ENCODE measurements at regions not wholly inside any gene's neighbourhood (a gene's known extent, or its start where the extent isn't known, plus 50 kb on each side); places are given as distances from the start of the nearest gene placed in this dataset.
"Not testable (repeated sequence)": the region's sequence is repeated elsewhere in the genome, so short reads cannot be mapped to it uniquely, and the experiment has no call there.

DNA sequence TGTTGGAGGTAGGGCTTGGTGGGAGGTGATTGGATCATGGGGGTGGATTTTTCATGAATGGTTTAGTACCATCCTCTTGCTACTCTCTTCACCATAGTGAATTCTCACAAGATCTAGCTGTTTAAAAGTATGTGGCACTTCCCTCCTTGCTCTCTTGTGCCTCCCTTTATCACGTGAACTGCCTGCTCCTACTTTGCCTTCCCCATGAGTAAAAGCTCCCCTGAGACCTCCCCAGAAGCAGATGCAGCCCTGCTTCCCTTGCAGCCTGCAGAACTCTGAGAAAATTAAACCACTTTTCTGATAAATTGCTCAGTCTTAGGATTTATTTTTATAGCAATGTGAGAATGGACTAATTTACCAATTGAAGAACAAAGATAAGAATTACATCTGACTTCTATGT lies 223.1 kb downstream of the RNF144A start:
- Histone ChIP-seq H3K36me3 (ENCODE audit: control insufficient read depth, insufficient read depth, low read length) (no peaks in the 10 kb centered on the region), H3K9me3 (replicated peaks; ENCODE audit: control insufficient read depth, low read depth, low read length) (no peaks in the 10 kb centered on the region), H3K4me3 (ENCODE audit: low read length) (no peak overlapping the region), H3K4me1 (ENCODE audit: control insufficient read depth, insufficient read depth, low read length) (no peaks in the 10 kb centered on the region), H3K27ac (ENCODE audit: low read length) (no peak overlapping the region), H3K27me3 (ENCODE audit: control insufficient read depth, insufficient read depth, low read length) (no peaks in the 10 kb centered on the region)
- no peak for DNase-seq
- 67% methylated on average over 1 of the region's 1 CpG for WGBS (ENCODE audit: insufficient coverage)

DNA sequence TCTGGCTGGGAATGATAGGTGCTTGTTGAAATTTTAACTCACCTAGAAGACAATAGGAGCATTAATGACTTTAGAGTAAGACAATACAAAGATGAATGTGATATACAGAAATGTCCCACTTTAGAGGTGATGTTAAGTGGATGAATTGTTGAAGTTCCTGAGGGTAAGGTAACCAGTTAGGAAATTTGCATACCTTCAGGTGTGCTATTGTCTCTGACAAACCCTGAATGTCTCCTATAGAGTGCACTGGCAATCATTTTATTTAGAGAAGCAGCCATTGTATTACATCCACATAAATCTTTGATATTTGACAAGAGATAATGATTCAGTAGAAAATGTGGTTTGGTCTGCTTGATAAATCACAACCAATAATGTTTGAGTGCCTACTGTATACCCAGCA lies 228.5 kb downstream of the RNF144A start:
- H3K9me3 ChIP-seq (replicated peaks; ENCODE audit: control insufficient read depth, low read depth, low read length), result no peaks in the 10 kb centered on the region
- DNase-seq, result no peak
- no peaks in the 10 kb centered on the region for H3K4me1 ChIP-seq (ENCODE audit: control insufficient read depth, insufficient read depth, low read length)
- H3K27ac ChIP-seq (ENCODE audit: low read length), result no peak overlapping the region
- H3K4me3 ChIP-seq (ENCODE audit: low read length), result no peak overlapping the region
- no peaks in the 10 kb centered on the region for H3K36me3 ChIP-seq (ENCODE audit: control insufficient read depth, insufficient read depth, low read length)
- no peaks in the 10 kb centered on the region for H3K27me3 ChIP-seq (ENCODE audit: control insufficient read depth, insufficient read depth, low read length)

DNA sequence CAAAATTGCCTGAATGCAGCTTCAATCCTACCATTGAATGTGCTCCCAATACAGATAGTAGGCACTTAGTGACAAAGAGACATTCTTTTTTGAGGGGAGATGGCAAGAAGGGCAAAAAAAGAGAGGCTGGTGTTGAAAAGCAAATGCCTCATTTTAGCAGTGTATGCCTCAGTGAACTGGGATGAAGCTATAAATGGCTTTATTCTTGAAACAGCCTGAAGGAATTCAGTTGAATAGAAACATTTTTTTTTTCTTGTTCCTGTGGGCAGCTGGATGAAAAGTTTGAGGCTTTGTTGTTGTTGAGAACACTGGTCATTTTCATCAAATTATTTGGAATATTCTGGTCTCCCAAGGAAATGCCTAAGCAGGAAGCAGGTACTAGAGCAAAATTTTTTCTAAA lies 228.9 kb downstream of the RNF144A start:
- Histone ChIP-seq H3K27ac (ENCODE audit: low read length) (no peak overlapping the region), H3K36me3 (ENCODE audit: control insufficient read depth, insufficient read depth, low read length) (no peaks in the 10 kb centered on the region), H3K4me1 (ENCODE audit: control insufficient read depth, insufficient read depth, low read length) (no peaks in the 10 kb centered on the region), H3K27me3 (ENCODE audit: control insufficient read depth, insufficient read depth, low read length) (no peaks in the 10 kb centered on the region), H3K9me3 (replicated peaks; ENCODE audit: control insufficient read depth, low read depth, low read length) (no peaks in the 10 kb centered on the region), H3K4me3 (ENCODE audit: low read length) (no peak overlapping the region)
- DNase-seq, result no peak

DNA sequence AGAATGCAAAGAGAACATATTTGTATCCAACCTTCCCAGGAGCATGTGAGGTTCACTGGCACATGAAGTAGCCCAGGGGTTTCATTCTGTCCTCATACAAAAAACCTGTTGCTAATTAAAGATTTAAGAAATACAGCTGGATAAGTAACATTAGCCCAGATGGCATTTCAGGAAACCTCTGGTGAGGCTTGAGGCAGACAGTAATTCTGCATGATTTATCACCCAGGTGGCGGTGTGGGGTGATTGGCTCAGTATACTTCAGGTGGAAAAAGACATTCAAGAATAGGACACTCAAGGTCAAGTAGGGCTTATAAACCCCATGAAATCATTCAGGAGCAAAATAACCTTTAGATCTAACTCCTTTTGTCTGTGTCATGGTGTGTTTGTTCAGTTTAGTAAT lies 237.4 kb downstream of the RNF144A start:
- Histone ChIP-seq H3K4me1 (ENCODE audit: control insufficient read depth, insufficient read depth, low read length) (no peaks in the 10 kb centered on the region), H3K9me3 (replicated peaks; ENCODE audit: control insufficient read depth, low read depth, low read length) (no peaks in the 10 kb centered on the region), H3K36me3 (ENCODE audit: control insufficient read depth, insufficient read depth, low read length) (no peaks in the 10 kb centered on the region), H3K27me3 (ENCODE audit: control insufficient read depth, insufficient read depth, low read length) (no peaks in the 10 kb centered on the region), H3K27ac (ENCODE audit: low read length) (no peak overlapping the region), H3K4me3 (ENCODE audit: low read length) (no peak overlapping the region)
- no peak for DNase-seq
- no CpG with 5 or more reads among the region's 1 CpG for WGBS (ENCODE audit: insufficient coverage)

DNA sequence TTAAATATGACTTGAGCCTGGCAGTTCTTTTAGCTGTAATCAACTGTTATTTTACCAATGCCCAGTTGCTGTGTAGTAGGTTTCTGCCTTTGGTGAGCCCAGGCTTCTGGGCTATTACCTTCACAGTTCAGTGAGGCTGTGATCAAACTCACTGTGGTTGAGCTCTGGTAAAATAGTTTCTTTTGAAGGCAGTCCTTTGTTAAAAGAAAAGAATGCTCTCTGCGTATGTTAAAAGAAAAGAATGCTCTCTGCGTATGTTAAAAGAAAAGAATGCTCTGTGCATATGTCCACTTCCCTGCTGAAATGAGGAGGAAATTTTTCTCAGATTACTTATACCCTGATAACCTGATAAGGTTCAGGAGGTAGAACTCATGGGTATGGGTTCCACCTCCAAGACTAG lies 244.3 kb downstream of the RNF144A start:
- Histone ChIP-seq H3K4me3 (ENCODE audit: low read length) (no peak overlapping the region), H3K27me3 (ENCODE audit: control insufficient read depth, insufficient read depth, low read length) (no peaks in the 10 kb centered on the region), H3K36me3 (ENCODE audit: control insufficient read depth, insufficient read depth, low read length) (no peaks in the 10 kb centered on the region), H3K9me3 (replicated peaks; ENCODE audit: control insufficient read depth, low read depth, low read length) (no peaks in the 10 kb centered on the region), H3K4me1 (ENCODE audit: control insufficient read depth, insufficient read depth, low read length) (no peaks in the 10 kb centered on the region), H3K27ac (ENCODE audit: low read length) (no peak overlapping the region)
- WGBS (ENCODE audit: insufficient coverage), result no CpG with 5 or more reads among the region's 2 CpGs
- DNase-seq, result no peak

DNA sequence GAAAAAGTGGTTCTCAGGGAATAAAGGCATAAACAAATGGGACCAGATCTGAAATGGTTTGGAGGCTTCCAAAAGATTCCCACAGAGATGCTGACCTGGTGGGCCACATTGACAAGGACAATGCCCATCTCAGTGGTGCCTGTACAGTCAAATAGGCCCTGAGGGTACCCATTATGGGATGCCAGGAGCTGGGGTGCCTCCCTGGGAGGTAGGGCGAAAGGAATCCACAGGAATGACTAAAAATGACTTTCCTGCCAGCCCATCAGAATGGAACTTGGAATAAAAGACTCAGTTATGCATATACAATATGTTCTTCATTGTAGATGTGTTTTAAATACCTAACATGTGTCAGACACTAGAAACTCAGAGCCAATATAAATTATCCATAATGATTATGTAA lies 248.5 kb downstream of the RNF144A start:
- H3K4me1 ChIP-seq (ENCODE audit: control insufficient read depth, insufficient read depth, low read length), result no peaks in the 10 kb centered on the region
- DNase-seq, result no peak
- H3K9me3 ChIP-seq (replicated peaks; ENCODE audit: control insufficient read depth, low read depth, low read length), result no peaks in the 10 kb centered on the region
- H3K36me3 ChIP-seq (ENCODE audit: control insufficient read depth, insufficient read depth, low read length), result no peaks in the 10 kb centered on the region
- no peak overlapping the region for H3K4me3 ChIP-seq (ENCODE audit: low read length)
- WGBS (ENCODE audit: insufficient coverage), result no CpG with 5 or more reads among the region's 1 CpG
- no peak overlapping the region for H3K27ac ChIP-seq (ENCODE audit: low read length)
- H3K27me3 ChIP-seq (ENCODE audit: control insufficient read depth, insufficient read depth, low read length), result no peaks in the 10 kb centered on the region

DNA sequence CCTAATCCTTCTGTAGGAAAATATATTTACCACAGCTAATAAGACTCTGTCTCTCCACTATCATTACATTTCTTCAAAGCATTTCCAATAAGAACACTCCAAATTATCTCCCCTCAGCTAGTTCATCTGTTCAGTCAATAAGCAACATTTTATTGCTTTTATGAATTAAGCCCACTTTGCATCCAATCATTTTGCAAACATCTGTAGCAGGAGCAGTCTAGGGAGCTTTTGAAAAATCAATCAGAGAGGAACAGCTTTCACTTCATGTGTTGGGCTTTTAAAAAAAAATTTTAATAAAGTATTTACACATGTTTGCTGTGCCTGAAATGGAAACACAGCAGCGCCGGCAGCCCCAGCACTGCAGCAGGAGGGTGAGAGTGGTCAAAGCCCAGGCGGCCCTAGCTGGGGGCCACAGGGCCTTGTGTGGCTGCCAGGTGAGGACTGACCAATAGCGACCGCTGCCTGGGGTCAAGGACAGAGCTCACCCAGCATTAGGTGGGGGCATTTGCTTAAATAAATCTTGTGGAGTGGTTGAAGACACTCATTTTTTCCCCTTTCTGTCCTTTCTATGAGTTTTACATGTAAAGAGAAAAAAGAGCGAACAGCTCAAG lies 250.7 kb downstream of the RNF144A start:
- H3K9me3 ChIP-seq (replicated peaks; ENCODE audit: control insufficient read depth, low read depth, low read length), result no peaks in the 10 kb centered on the region
- no peak overlapping the region for H3K27ac ChIP-seq (ENCODE audit: low read length)
- 61% methylated on average over 3 of the region's 6 CpGs for WGBS (ENCODE audit: insufficient coverage)
- no peaks in the 10 kb centered on the region for H3K27me3 ChIP-seq (ENCODE audit: control insufficient read depth, insufficient read depth, low read length)
- DNase-seq, result no peak
- H3K36me3 ChIP-seq (ENCODE audit: control insufficient read depth, insufficient read depth, low read length), result no peaks in the 10 kb centered on the region
- no peak overlapping the region for H3K4me3 ChIP-seq (ENCODE audit: low read length)
- no peaks in the 10 kb centered on the region for H3K4me1 ChIP-seq (ENCODE audit: control insufficient read depth, insufficient read depth, low read length)

DNA sequence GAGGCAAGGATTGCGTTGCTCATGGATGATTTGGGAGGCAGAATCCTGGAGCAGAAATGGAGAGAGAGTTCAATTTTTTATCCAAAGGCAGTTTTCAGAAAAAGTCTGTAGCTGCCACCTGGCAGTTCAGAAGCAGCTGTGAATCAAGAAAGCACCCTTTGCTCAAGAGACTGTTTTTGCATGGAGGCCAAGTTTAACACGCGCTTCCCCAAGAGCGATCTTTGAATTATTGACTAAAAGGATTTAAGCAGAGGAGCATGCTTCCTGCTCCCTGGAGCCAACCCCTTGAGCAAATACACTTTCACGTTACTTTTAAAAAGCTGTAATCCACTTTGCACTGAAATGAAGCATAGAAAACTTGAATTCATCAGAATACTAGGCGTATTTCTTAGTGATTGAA lies 252.4 kb downstream of the RNF144A start:
- no peak overlapping the region for H3K4me3 ChIP-seq (ENCODE audit: low read length)
- no peaks in the 10 kb centered on the region for H3K4me1 ChIP-seq (ENCODE audit: control insufficient read depth, insufficient read depth, low read length)
- no peaks in the 10 kb centered on the region for H3K36me3 ChIP-seq (ENCODE audit: control insufficient read depth, insufficient read depth, low read length)
- DNase-seq, result peak; percentile 3
- H3K9me3 ChIP-seq (replicated peaks; ENCODE audit: control insufficient read depth, low read depth, low read length), result no peaks in the 10 kb centered on the region
- 27% methylated on average over 3 of the region's 6 CpGs for WGBS (ENCODE audit: insufficient coverage)
- H3K27me3 ChIP-seq (ENCODE audit: control insufficient read depth, insufficient read depth, low read length), result no peaks in the 10 kb centered on the region
- no peak overlapping the region for H3K27ac ChIP-seq (ENCODE audit: low read length)

DNA sequence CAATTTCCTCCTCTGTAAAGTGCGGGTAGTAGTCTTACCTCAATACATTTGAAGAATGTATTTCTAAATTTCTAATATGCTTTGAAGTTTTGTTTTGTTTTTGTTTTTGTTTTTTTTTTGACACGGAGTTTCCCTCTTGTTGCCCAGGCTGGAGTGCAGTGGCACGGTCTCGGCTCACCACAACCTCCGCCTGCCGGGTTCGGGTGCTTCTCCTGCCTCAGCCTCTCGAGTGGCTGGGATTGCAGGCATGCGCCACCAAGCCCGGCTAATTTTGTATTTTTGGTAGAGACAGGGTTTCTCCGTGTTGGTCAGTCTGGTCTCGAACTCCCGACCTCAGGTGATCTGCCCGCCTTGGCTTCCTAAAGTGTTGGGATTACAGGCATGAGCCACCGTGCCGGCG lies 261.8 kb downstream of the RNF144A start:
- H3K36me3 ChIP-seq (ENCODE audit: control insufficient read depth, insufficient read depth, low read length); DNase-seq: not testable (repeated sequence)
- WGBS (ENCODE audit: insufficient coverage), result 96% methylated on average over 15 of the region's 17 CpGs

DNA sequence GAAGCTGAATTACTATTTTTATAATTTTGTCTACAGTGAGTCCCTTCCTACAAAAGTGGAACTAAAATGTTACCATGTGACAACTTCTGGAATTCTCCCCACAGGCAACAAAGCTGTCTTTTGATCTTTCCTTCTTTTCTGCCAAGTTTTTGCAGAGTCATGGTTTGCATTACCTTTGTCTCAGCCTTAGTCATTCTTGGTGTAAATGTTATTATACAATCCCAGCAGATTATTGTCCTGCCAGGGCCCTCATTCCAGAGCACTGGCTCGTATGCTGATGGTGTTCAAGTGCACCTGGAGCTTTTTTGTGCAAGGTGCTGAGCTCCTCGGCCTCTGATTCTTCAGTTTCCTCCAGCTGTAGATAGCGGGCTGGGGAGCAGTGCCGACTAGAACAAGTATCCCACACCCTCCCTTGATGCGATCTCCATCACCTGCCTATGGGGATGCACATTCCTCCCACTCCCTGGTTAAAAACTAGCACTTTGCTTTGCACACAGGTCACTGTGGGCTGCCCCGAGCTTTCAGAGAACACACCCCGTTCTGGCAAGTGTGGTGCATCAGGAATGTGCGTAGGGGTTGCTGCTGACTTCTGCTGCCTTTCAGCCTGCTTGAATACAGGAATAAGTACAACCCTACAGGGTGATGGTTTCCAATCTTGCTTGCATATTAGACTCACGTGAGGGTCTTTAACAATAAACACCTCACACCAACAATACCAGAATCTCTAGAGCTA lies 263.6 kb downstream of the RNF144A start:
- Histone ChIP-seq H3K27ac (ENCODE audit: low read length) (no peak overlapping the region), H3K4me3 (ENCODE audit: low read length) (no peak overlapping the region), H3K9me3 (replicated peaks; ENCODE audit: control insufficient read depth, low read depth, low read length) (no peaks in the 10 kb centered on the region), H3K36me3 (ENCODE audit: control insufficient read depth, insufficient read depth, low read length) (no peaks in the 10 kb centered on the region), H3K4me1 (ENCODE audit: control insufficient read depth, insufficient read depth, low read length) (no peaks in the 10 kb centered on the region), H3K27me3 (ENCODE audit: control insufficient read depth, insufficient read depth, low read length) (no peaks in the 10 kb centered on the region)
- peak; percentile 63 for DNase-seq
- 28% methylated on average over 4 of the region's 9 CpGs for WGBS (ENCODE audit: insufficient coverage)

More for the DNA sequence above, 261.8 kb downstream of the RNF144A start:
- not testable (repeated sequence) for H3K4me3 ChIP-seq (ENCODE audit: low read length); H3K9me3 ChIP-seq (replicated peaks; ENCODE audit: control insufficient read depth, low read depth, low read length); H3K4me1 ChIP-seq (ENCODE audit: control insufficient read depth, insufficient read depth, low read length); H3K27me3 ChIP-seq (ENCODE audit: control insufficient read depth, insufficient read depth, low read length); H3K27ac ChIP-seq (ENCODE audit: low read length)

DNA sequence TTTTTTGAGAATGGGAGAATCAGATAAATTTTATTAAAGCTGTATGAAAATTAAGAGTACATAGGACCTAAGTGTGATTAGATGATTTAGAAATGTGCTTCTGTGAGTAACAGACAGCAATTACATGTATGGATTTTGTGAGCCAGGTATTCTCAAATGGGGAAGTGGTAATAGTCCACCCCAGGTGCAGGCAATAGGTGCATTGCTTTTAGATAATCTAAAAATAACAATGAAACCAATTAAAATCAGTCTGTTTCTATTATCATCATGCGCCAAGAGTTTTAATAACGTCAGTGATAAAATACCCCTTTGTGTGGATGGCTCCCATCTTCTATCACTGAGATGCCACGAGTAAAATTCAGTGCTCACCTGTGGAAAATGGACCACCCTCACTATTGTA lies 265.3 kb downstream of the RNF144A start:
- Histone ChIP-seq H3K36me3 (ENCODE audit: control insufficient read depth, insufficient read depth, low read length) (no peaks in the 10 kb centered on the region), H3K9me3 (replicated peaks; ENCODE audit: control insufficient read depth, low read depth, low read length) (no peaks in the 10 kb centered on the region), H3K4me1 (ENCODE audit: control insufficient read depth, insufficient read depth, low read length) (no peaks in the 10 kb centered on the region), H3K27ac (ENCODE audit: low read length) (no peak overlapping the region), H3K4me3 (ENCODE audit: low read length) (no peak overlapping the region), H3K27me3 (ENCODE audit: control insufficient read depth, insufficient read depth, low read length) (no peaks in the 10 kb centered on the region)
- no peak for DNase-seq
- WGBS (ENCODE audit: insufficient coverage), result 100% methylated on average over 1 of the region's 3 CpGs

Measured in muscle of leg (tissue), 3 donors.